ENCODE measurements at regions not wholly inside any gene's neighbourhood (a gene's known extent, or its start where the extent isn't known, plus 50 kb on each side); places are given as distances from the start of the nearest gene placed in this dataset.

DNA sequence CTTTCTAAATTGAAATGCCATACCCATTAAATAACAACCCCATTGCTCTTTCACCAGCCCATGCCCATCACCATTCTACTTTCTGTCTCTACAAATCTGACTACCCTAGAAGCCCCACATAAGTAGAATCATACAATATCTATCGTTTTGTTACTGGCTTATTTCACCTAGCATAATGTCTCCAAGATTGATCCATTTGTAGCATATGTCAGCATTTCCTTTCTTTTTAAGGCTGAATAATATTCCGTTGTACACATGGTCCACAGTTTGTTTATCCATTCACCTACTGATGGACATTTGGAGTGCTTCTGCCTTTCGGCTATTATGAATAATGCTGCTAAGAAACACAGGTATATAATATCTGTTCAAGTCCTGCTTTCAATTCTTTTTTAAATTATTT lies 393.1 kb upstream of the SOX9 start:
- TF ChIP-seq TAF1 (IDR thresholded peaks at IDR 0.05; ENCODE audit: borderline replicate concordance, low read depth, low read length): no peak
- no peak for TF ChIP-seq POLR2A (IDR thresholded peaks at IDR 0.05; ENCODE audit: low read depth, low read length)
